Right atrium auricular region (tissue), 2 donors: ENCODE measurements at regions not wholly inside any gene's neighbourhood (a gene's known extent, or its start where the extent isn't known, plus 50 kb on each side); places are given as distances from the start of the nearest gene placed in this dataset.

Source experiments
- DNase-seq: peaks from one replicate; pipeline ENCODE4 v3.0.0-alpha.2; 2019; ENCODE audit warnings: low spot score
- H3K27ac ChIP-seq, 2 donors: fragments of 200-600 bp; sonication (generic); 1 replicate in 1 of 2; 2 replicates in 1 of 2; pipeline ENCODE4 v1.5.1; 2016 to 2019
- H3K27me3 ChIP-seq, 2 donors: fragments of 200-600 bp; sonication (generic); one replicate each; pipeline versions ENCODE4 v1.5.1 to v1.6.0; 2017 to 2019
- H3K36me3 ChIP-seq: fragments of 200-600 bp; sonication (generic); one replicate; pipeline ENCODE4 v1.5.1; 2016
- H3K4me1 ChIP-seq, 2 donors: fragments of 200-600 bp; sonication (generic); one replicate each; pipeline versions ENCODE4 v1.5.1 to v1.6.0; 2017 to 2019
- H3K4me3 ChIP-seq, 2 donors: fragments of 200-600 bp; sonication (generic); 1 replicate in 1 of 2; 2 replicates in 1 of 2; pipeline ENCODE4 v1.5.1; 2017 to 2019; ENCODE audit warnings: mild to moderate bottlenecking in 1 of 2, moderate library complexity in 1 of 2
- H3K9me3 ChIP-seq, 2 donors: fragments of 200-600 bp; sonication (generic); one replicate each; pipeline ENCODE4 v1.5.1; 2019
- CTCF ChIP-seq, 2 donors: fragments of 200-600 bp; sonication (generic); IDR thresholded peaks; one replicate each; pipeline ENCODE4 v1.5.1; 2019; ENCODE audit warnings: antibody characterized with exemption in 2 of 2

GRCh38 chr4:41405464-41406112 lies 132.4 kb upstream of the LIMCH1 start:
- Histone ChIP-seq H3K36me3 (no peaks in the 10 kb centered on the region), H3K9me3 (no peaks in the 10 kb centered on the region), H3K27ac (no peak overlapping the region), H3K4me3 (no peak overlapping the region), H3K27me3 (no peaks in the 10 kb centered on the region), H3K4me1 (no peaks in the 10 kb centered on the region)
- no peak for TF ChIP-seq CTCF (IDR thresholded peaks at IDR 0.05)
- no peak for DNase-seq

- H3K9me3 ChIP-seq: no peaks in the 10 kb centered on the region
- H3K4me1 ChIP-seq: no peaks in the 10 kb centered on the region
- DNase-seq: no peak
- TF ChIP-seq CTCF (IDR thresholded peaks at IDR 0.05): no peak
- H3K27me3 ChIP-seq: no peaks in the 10 kb centered on the region
- no peak overlapping the region for H3K27ac ChIP-seq
- no peak overlapping the region for H3K4me3 ChIP-seq
- no peaks in the 10 kb centered on the region for H3K36me3 ChIP-seq
Observed at GRCh38 chr4:41406113-41406516, 131.8 kb upstream of the LIMCH1 start.

- no peaks in the 10 kb centered on the region for H3K36me3 ChIP-seq
- TF ChIP-seq CTCF (IDR thresholded peaks at IDR 0.05): no peak
- no peak overlapping the region for H3K27ac ChIP-seq
- H3K9me3 ChIP-seq: no peaks in the 10 kb centered on the region
- no peaks in the 10 kb centered on the region for H3K27me3 ChIP-seq
- no peaks in the 10 kb centered on the region for H3K4me1 ChIP-seq
- no peak overlapping the region for H3K4me3 ChIP-seq
- no peak for DNase-seq
Observed at GRCh38 chr4:41408150-41408549, 129.8 kb upstream of the LIMCH1 start.

- Histone ChIP-seq H3K36me3 (no peaks in the 10 kb centered on the region), H3K4me1 (no peaks in the 10 kb centered on the region), H3K27ac (no peak overlapping the region), H3K4me3 (no peak overlapping the region), H3K27me3 (no peaks in the 10 kb centered on the region), H3K9me3 (no peaks in the 10 kb centered on the region)
- no peak for TF ChIP-seq CTCF (IDR thresholded peaks at IDR 0.05)
- no peak for DNase-seq
Observed at GRCh38 chr4:41408859-41409593, 128.9 kb upstream of the LIMCH1 start.

GRCh38 chr4:41409594-41409895 lies 128.4 kb upstream of the LIMCH1 start:
- no peaks in the 10 kb centered on the region for H3K36me3 ChIP-seq
- H3K9me3 ChIP-seq: no peaks in the 10 kb centered on the region
- no peaks in the 10 kb centered on the region for H3K27me3 ChIP-seq
- DNase-seq: no peak
- H3K27ac ChIP-seq: no peak overlapping the region
- TF ChIP-seq CTCF (IDR thresholded peaks at IDR 0.05): no peak
- no peaks in the 10 kb centered on the region for H3K4me1 ChIP-seq
- no peak overlapping the region for H3K4me3 ChIP-seq

- DNase-seq: no peak
- TF ChIP-seq CTCF (IDR thresholded peaks at IDR 0.05): no peak
- Histone ChIP-seq H3K4me3 (no peak overlapping the region), H3K27ac (no peak overlapping the region), H3K27me3 (no peaks in the 10 kb centered on the region), H3K36me3 (no peaks in the 10 kb centered on the region), H3K9me3 (no peaks in the 10 kb centered on the region), H3K4me1 (no peaks in the 10 kb centered on the region)
Observed at GRCh38 chr4:41410049-41410448, 127.9 kb upstream of the LIMCH1 start.
